GM13976 (cell line): ENCODE measurements at regions not wholly inside any gene's neighbourhood (a gene's known extent, or its start where the extent isn't known, plus 50 kb on each side); places are given as distances from the start of the nearest gene placed in this dataset.

Source experiments
- DNase-seq: peaks from one replicate; pipeline ENCODE4 v3.0.0; 2012; ENCODE audit warnings: low spot score
- CTCF ChIP-seq: IDR thresholded peaks from 2 replicates; pipeline ENCODE4 v1.5.1; 2012; ENCODE audit warnings: borderline replicate concordance, mild to moderate bottlenecking; ENCODE audit not compliant: insufficient read depth; ENCODE audit errors: extremely low read depth, missing control alignments, control extremely low read depth
- in situ Hi-C: fragments of 300-500 bp; cut with MboI; formaldehyde crosslinking; loops from one replicate; pipeline ENCODE4 v1.12.0; 2022; ENCODE audit warnings: low sequenced_read_pairs, mixed read lengths, inconsistent platforms; ENCODE audit not compliant: unreplicated experiment

GRCh38 chr15:25955628-25956027 is 92.5 kb upstream of the ATP10A start:
- in situ Hi-C loops = no loop called here
- TF ChIP-seq CTCF = no peak
- no peak for DNase-seq

GRCh38 chr15:25954398-25954797 is 91.3 kb upstream of the ATP10A start:
- no peak for DNase-seq
- no peak for TF ChIP-seq CTCF
- in situ Hi-C loops = no loop called here

GRCh38 chr15:25950014-25950413 is 86.9 kb upstream of the ATP10A start:
- in situ Hi-C loops = no loop called here
- TF ChIP-seq CTCF = no peak
- no peak for DNase-seq

GRCh38 chr15:25947323-25948314 is 84.5 kb upstream of the ATP10A start:
- TF ChIP-seq CTCF = no peak
- DNase-seq = no peak
- in situ Hi-C loops = no loop called here

GRCh38 chr15:25946241-25946805 is 83.2 kb upstream of the ATP10A start:
- in situ Hi-C loops = no loop called here
- DNase-seq = no peak
- no peak for TF ChIP-seq CTCF

GRCh38 chr15:25944386-25944785 is 81.3 kb upstream of the ATP10A start:
- in situ Hi-C loops = no loop called here
- TF ChIP-seq CTCF = no peak
- DNase-seq = no peak
